ENCODE measurements at regions not wholly inside any gene's neighbourhood (a gene's known extent, or its start where the extent isn't known, plus 50 kb on each side); places are given as distances from the start of the nearest gene placed in this dataset.

GRCh38 chr1:14470802-14471201, 127.7 kb upstream of the KAZN start:
- DNase-seq (ENCODE audit: low spot score) = no peak
- no peak for FAIRE-seq
- Histone ChIP-seq H3K79me2 (ENCODE audit: insufficient read depth, low read length) (no peaks in the 10 kb centered on the region), H4K20me1 (ENCODE audit: insufficient read depth, low read length) (no peaks in the 10 kb centered on the region), H3K27ac (ENCODE audit: extremely low read length, insufficient read depth, low read length) (no peak overlapping the region), H3K4me1 (ENCODE audit: insufficient read depth, low read length) (no peaks in the 10 kb centered on the region), H3K9ac (ENCODE audit: insufficient read depth, low read depth, low read length) (no peak overlapping the region), H2AFZ (ENCODE audit: low read length) (no peak overlapping the region), H3K9me3 (ENCODE audit: low read length) (no peaks in the 10 kb centered on the region), H3K4me3 (replicated peaks in 1 of 3; ENCODE audit: insufficient read depth in 1 of 3, low read depth in 2 of 3, low read length in 3 of 3) (no peak overlapping the region), H3K27me3 (ENCODE audit: control insufficient read depth in 1 of 2, insufficient read depth in 2 of 2, low read length in 2 of 2) (no peaks in the 10 kb centered on the region; a peak in 2 of 5 replicates), H3K4me2 (ENCODE audit: low read depth, low read length) (no peak overlapping the region), H3K36me3 (replicated peaks in 1 of 2; ENCODE audit: control insufficient read depth in 1 of 2, insufficient read depth in 2 of 2, low read length in 2 of 2) (no peaks in the 10 kb centered on the region)
- ATAC-seq = no peak
- ChIA-PET POLR2A (no interaction called here), CTCF (ENCODE audit: low intra/inter-chr PET ratio, low total read pairs) (no interaction called here)
- intact Hi-C loops (cut with micrococcal nuclease; ENCODE audit: unreplicated experiment) = no loop called here
- WGBS (ENCODE audit: low lambda C conversion rate) = 3% methylated on average over 3 of the region's 4 CpGs
- no TSS peak for BruUV-seq (replicated peaks)
- in situ Hi-C loops (cut with HindIII; ENCODE audit: extremely low pct_ligation_motif_present, low pct_unique_long_range_greater_than_20kb) = no loop called here
- TF ChIP-seq DZIP1 (CRISPR knock-in tag; IDR thresholded peaks at IDR 0.05) (no peak), ZFP62 (CRISPR knock-in tag; IDR thresholded peaks at IDR 0.05) (no peak), ZBTB8A (CRISPR knock-in tag; IDR thresholded peaks at IDR 0.05; ENCODE audit: borderline replicate concordance, low read depth) (no peak), LBX2 (CRISPR knock-in tag; IDR thresholded peaks at IDR 0.05; ENCODE audit: borderline replicate concordance) (no peak), TARDBP (CRISPR knock-in tag; IDR thresholded peaks at IDR 0.05) (no peak), IKZF4 (CRISPR knock-in tag; IDR thresholded peaks at IDR 0.05; ENCODE audit: borderline replicate concordance, low read depth, not compliant biosample characterization) (no peak), MLXIP (CRISPR knock-in tag; IDR thresholded peaks at IDR 0.05; ENCODE audit: borderline replicate concordance) (no peak), ZNF253 (CRISPR knock-in tag; IDR thresholded peaks at IDR 0.05; ENCODE audit: borderline replicate concordance) (no peak), NFYC (CRISPR knock-in tag; IDR thresholded peaks at IDR 0.05) (no peak), TFE3 (CRISPR knock-in tag; IDR thresholded peaks at IDR 0.05) (no peak), GTF3A (CRISPR knock-in tag; conservative IDR thresholded peaks at IDR 0.05) (no peak), ZNF296 (CRISPR knock-in tag; conservative IDR thresholded peaks at IDR 0.05) (no peak), SALL2 (CRISPR knock-in tag; IDR thresholded peaks at IDR 0.05) (no peak), PRPF4 (IDR thresholded peaks at IDR 0.05; ENCODE audit: low read depth, low read length, poor library complexity, severe bottlenecking) (no peak), PATZ1 (CRISPR knock-in tag; IDR thresholded peaks at IDR 0.05) (no peak), GABPB1 (CRISPR knock-in tag; IDR thresholded peaks at IDR 0.05) (no peak)
